Caco-2 (cell line): ENCODE measurements at regions not wholly inside any gene's neighbourhood (a gene's known extent, or its start where the extent isn't known, plus 50 kb on each side); places are given as distances from the start of the nearest gene placed in this dataset.

ENCODE experiments used
- BruUV-seq: library from RNA; stranded (reverse); fragments of 400-500 nt; replicated peaks from 2 replicates; lab custom pipeline; 2021; lab: Mats Ljungman, UMichigan
- CTCF ChIA-PET: fragments of 300-600 bp; sonication (Branson Sonifier 250); formaldehyde crosslinking; loops from one replicate; lab custom pipeline; 2022; ENCODE audit warnings: antibody characterized with exemption; lab: Charles Lee
- POLR2A ChIA-PET: fragments of 300-600 bp; sonication (Branson Sonifier 250); formaldehyde crosslinking; loops from one replicate; lab custom pipeline; 2022; ENCODE audit warnings: antibody characterized with exemption; lab: Charles Lee
- DNase-seq, 2 experiments: peaks; one replicate each; pipeline versions ENCODE4 v3.0.0 to v3.0.0-alpha.2; 2020 to 2022
- H3K27me3 ChIP-seq: replicated peaks from 2 replicates; pipeline ENCODE4 v1.6.0; 2011; ENCODE audit warnings: low read length; ENCODE audit not compliant: control insufficient read depth, insufficient read depth
- H3K36me3 ChIP-seq: 2 replicates; pipeline ENCODE4 v1.5.1; 2011; ENCODE audit warnings: low read length; ENCODE audit not compliant: control insufficient read depth, insufficient read depth
- H3K4me1 ChIP-seq: fragments of 250-450 bp; sonication (Bioruptor Pico); 2 replicates; pipeline ENCODE4 v1.5.1; 2020; ENCODE audit warnings: mild to moderate bottlenecking
- H3K4me3 ChIP-seq: 2 replicates; pipeline ENCODE4 v1.5.1; 2011; ENCODE audit warnings: low read depth, mild to moderate bottlenecking, control low read depth, low read length
- H3K9me3 ChIP-seq: fragments of 250-450 bp; sonication (Bioruptor Pico); 2 replicates; pipeline ENCODE4 v1.5.1; 2020; ENCODE audit warnings: mild to moderate bottlenecking, moderate library complexity
- H3K27ac Mint-ChIP-seq: one replicate; pipeline ENCODE4 v1.8.0; 2022; ENCODE audit warnings: mixed read lengths; ENCODE audit not compliant: unreplicated experiment
- H3K27me3 Mint-ChIP-seq: one replicate; pipeline ENCODE4 v1.8.0; 2022; ENCODE audit warnings: mixed read lengths; ENCODE audit not compliant: insufficient read depth, unreplicated experiment
- H3K36me3 Mint-ChIP-seq: one replicate; pipeline ENCODE4 v1.8.0; 2022; ENCODE audit warnings: mild to moderate bottlenecking, mixed read lengths; ENCODE audit not compliant: insufficient read depth, unreplicated experiment
- H3K4me1 Mint-ChIP-seq: one replicate; pipeline ENCODE4 v1.8.0; 2022; ENCODE audit warnings: low read depth, mixed read lengths; ENCODE audit not compliant: unreplicated experiment
- H3K4me3 Mint-ChIP-seq: one replicate; pipeline ENCODE4 v1.8.0; 2022; ENCODE audit warnings: mild to moderate bottlenecking, moderate library complexity, mixed read lengths; ENCODE audit not compliant: unreplicated experiment
- H3K9me3 Mint-ChIP-seq: one replicate; pipeline ENCODE4 v1.8.0; 2022; ENCODE audit warnings: mixed read lengths; ENCODE audit not compliant: unreplicated experiment
- CTCF ChIP-seq, 2 experiments: fragments of 200-600 bp in 1 of 2; IDR thresholded peaks; 1 replicate in 1 of 2; 2 replicates in 1 of 2; pipeline versions ENCODE4 v1.5.1 to v1.8.0; 2011 to 2022; ENCODE audit warnings: antibody characterized with exemption in 1 of 2, control low read depth in 1 of 2, inconsistent platforms in 1 of 2, low read depth in 1 of 2, low read length in 1 of 2, mild to moderate bottlenecking in 1 of 2, moderate library complexity in 1 of 2; ENCODE audit not compliant: insufficient read depth in 1 of 2, severe bottlenecking in 1 of 2, unreplicated experiment in 1 of 2
- intact Hi-C: fragments of 100-400 bp; cut with micrococcal nuclease; formaldehyde crosslinking; loops from one replicate; pipeline ENCODE4 v1.10.0; 2022; ENCODE audit not compliant: unreplicated experiment

GRCh38 chr2:234403751-234404150 lies 93.1 kb downstream of the ARL4C start:
- CTCF ChIA-PET = no interaction called here
- no peaks in the 10 kb centered on the region for H3K36me3 ChIP-seq
- H3K9me3 ChIP-seq = no peaks in the 10 kb centered on the region
- Mint-ChIP-seq H3K36me3 (no peaks in the 10 kb centered on the region), H3K27me3 (no peaks in the 10 kb centered on the region), H3K4me1 (peaks cover 15% of the 10 kb centered on the region), H3K9me3 (no peaks in the 10 kb centered on the region), H3K27ac (no peak overlapping the region), H3K4me3 (no peak overlapping the region)
- intact Hi-C loops = no loop called here
- no peak for DNase-seq
- BruUV-seq = no TSS peak
- no peak for TF ChIP-seq CTCF (IDR thresholded peaks at IDR 0.05; ENCODE audit: insufficient read depth in 1 of 2, low read depth in 1 of 2, low read length in 1 of 2, severe bottlenecking in 1 of 2, unreplicated experiment in 1 of 2)
- H3K4me3 ChIP-seq = no peak overlapping the region
- peaks cover 10% of the 10 kb centered on the region for H3K4me1 ChIP-seq
- POLR2A ChIA-PET = no interaction called here
- no peaks in the 10 kb centered on the region for H3K27me3 ChIP-seq

- H3K27ac Mint-ChIP-seq = no peak overlapping the region
- H3K27me3 Mint-ChIP-seq = no peaks in the 10 kb centered on the region
- CTCF ChIA-PET = no interaction called here
- intact Hi-C loops = no loop called here
- no peaks in the 10 kb centered on the region for H3K9me3 ChIP-seq
- H3K4me1 Mint-ChIP-seq = peaks cover 15% of the 10 kb centered on the region
- H3K27me3 ChIP-seq = no peaks in the 10 kb centered on the region
- H3K36me3 ChIP-seq = no peaks in the 10 kb centered on the region
- H3K36me3 Mint-ChIP-seq = no peaks in the 10 kb centered on the region
- H3K4me3 Mint-ChIP-seq = no peak overlapping the region
- POLR2A ChIA-PET = no interaction called here
- no peak for TF ChIP-seq CTCF (IDR thresholded peaks at IDR 0.05; ENCODE audit: insufficient read depth in 1 of 2, low read depth in 1 of 2, low read length in 1 of 2, severe bottlenecking in 1 of 2, unreplicated experiment in 1 of 2)
- BruUV-seq = no TSS peak
- H3K9me3 Mint-ChIP-seq = no peaks in the 10 kb centered on the region
- peaks cover 10% of the 10 kb centered on the region for H3K4me1 ChIP-seq
- no peak overlapping the region for H3K4me3 ChIP-seq
- no peak for DNase-seq
These were observed 93.8 kb downstream of the ARL4C start for GRCh38 chr2:234403074-234403473.

DNA sequence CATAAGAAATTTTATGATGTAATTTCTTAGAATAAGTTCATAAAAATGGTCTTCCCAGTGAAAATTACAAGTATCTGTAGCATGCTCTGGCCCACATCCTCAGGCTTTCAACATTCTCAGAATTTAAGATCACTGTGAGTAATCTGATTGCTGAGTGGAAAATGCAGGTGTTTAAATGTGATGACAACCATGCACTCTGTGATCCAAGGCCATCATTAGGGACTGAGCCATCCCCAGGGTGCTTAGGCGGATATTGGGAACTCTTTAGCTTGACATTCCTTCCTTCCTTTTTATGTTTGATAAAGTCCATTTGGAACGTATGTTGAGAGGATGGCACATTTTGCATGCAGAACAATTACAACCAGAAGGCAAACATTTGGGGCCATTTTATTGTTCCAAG lies 95.5 kb downstream of the ARL4C start:
- H3K4me1 Mint-ChIP-seq = peaks cover 15% of the 10 kb centered on the region
- ChIA-PET POLR2A (no interaction called here), CTCF (no interaction called here)
- TF ChIP-seq CTCF (IDR thresholded peaks at IDR 0.05; ENCODE audit: insufficient read depth in 1 of 2, low read depth in 1 of 2, low read length in 1 of 2, severe bottlenecking in 1 of 2, unreplicated experiment in 1 of 2) = no peak
- no peaks in the 10 kb centered on the region for H3K9me3 Mint-ChIP-seq
- no TSS peak for BruUV-seq
- Histone ChIP-seq H3K4me1 (peaks cover 10% of the 10 kb centered on the region), H3K9me3 (no peaks in the 10 kb centered on the region), H3K27me3 (no peaks in the 10 kb centered on the region), H3K4me3 (no peak overlapping the region), H3K36me3 (no peaks in the 10 kb centered on the region)
- H3K27ac Mint-ChIP-seq = no peak overlapping the region
- DNase-seq = no peak
- no peaks in the 10 kb centered on the region for H3K36me3 Mint-ChIP-seq
- H3K27me3 Mint-ChIP-seq = no peaks in the 10 kb centered on the region
- intact Hi-C loops = no loop called here
- H3K4me3 Mint-ChIP-seq = no peak overlapping the region
